K562 (cell line): ENCODE measurements at regions not wholly inside any gene's neighbourhood (a gene's known extent, or its start where the extent isn't known, plus 50 kb on each side); places are given as distances from the start of the nearest gene placed in this dataset.

Experiments used
- ATAC-seq: fragments of 200-7000 bp; cut with Tn5 transposase; 3 replicates; pipeline ENCODE4 v1.9.1; 2020; ENCODE audit warnings: moderate library complexity
- BruUV-seq: library from RNA; stranded (reverse); fragments of 400-500 nt; replicated peaks from 2 replicates; lab custom pipeline; 2021; lab: Mats Ljungman, UMichigan
- CTCF ChIA-PET: fragments of 300-600 bp; formaldehyde crosslinking; extraction: SDS; loops from one replicate; lab custom pipeline; 2021; ENCODE audit warnings: low intra/inter-chr PET ratio; lab: Yijun Ruan, JAX
- POLR2A ChIA-PET: fragments of 300-600, 350-650 bp; sonication (Branson Sonifier 250); formaldehyde crosslinking; extraction: SDS; loops from one replicate; lab custom pipeline; 2021; ENCODE audit warnings: antibody characterized with exemption, inconsistent platforms; lab: Yijun Ruan, JAX
- DNase-seq, 4 experiments: peaks; one replicate each; pipeline versions ENCODE4 v3.0.0 to v3.0.0-alpha.2; 2011 to 2018; ENCODE audit warnings: low spot score in 3 of 4, mixed read lengths in 3 of 4; ENCODE audit errors: extremely low read depth in 1 of 4
- FAIRE-seq: peaks from 2 replicates; lab custom pipeline; 2011; peaks lifted over from hg19 to GRCh38; lab: Jason Lieb, UNC
- H2AFZ ChIP-seq: 2 replicates; pipeline ENCODE4 v1.6.0; 2011; ENCODE audit warnings: low read depth, low read length, control low read depth, inconsistent platforms
- H3K27ac ChIP-seq: fragments of 200-600 bp; 3 replicates; pipeline ENCODE4 v1.8.0; 2011; ENCODE audit warnings: low read depth, mild to moderate bottlenecking, control low read depth, inconsistent platforms, low read length, moderate library complexity, mixed read lengths; ENCODE audit errors: extremely low read depth
- H3K27me3 ChIP-seq, 2 experiments: fragments of 300-600 bp in 1 of 2; 2 replicates in 1 of 2; 3 replicates in 1 of 2; pipeline versions ENCODE4 v1.6.0 to v1.8.0; 2011; ENCODE audit warnings: inconsistent platforms in 2 of 2, low read length in 2 of 2, mild to moderate bottlenecking in 1 of 2, mixed read lengths in 1 of 2, moderate library complexity in 1 of 2; ENCODE audit not compliant: control insufficient read depth in 2 of 2, insufficient read depth in 2 of 2
- H3K36me3 ChIP-seq: fragments of 300-600 bp; 3 replicates; pipeline ENCODE4 v1.8.0; 2011; ENCODE audit warnings: mild to moderate bottlenecking, low read length, inconsistent platforms; ENCODE audit not compliant: control insufficient read depth, insufficient read depth
- H3K4me1 ChIP-seq, 2 experiments: fragments of 200-600 bp in 1 of 2; replicated peaks in 1 of 2; 2 replicates in 1 of 2; 3 replicates in 1 of 2; pipeline versions ENCODE4 v1.5.1 to v1.8.0; 2011; ENCODE audit warnings: inconsistent platforms in 2 of 2, low read length in 2 of 2, mild to moderate bottlenecking in 1 of 2, mixed read lengths in 1 of 2, moderate library complexity in 1 of 2; ENCODE audit not compliant: control insufficient read depth in 2 of 2, insufficient read depth in 2 of 2
- H3K4me2 ChIP-seq: 2 replicates; pipeline ENCODE4 v1.6.1; 2011; ENCODE audit warnings: low read length, control low read depth, inconsistent platforms, mixed read lengths; ENCODE audit not compliant: insufficient read depth
- H3K4me3 ChIP-seq: fragments of 200-600 bp; sonication (generic), shearing (Covaris generic); 2 replicates; pipeline ENCODE4 v1.5.1; 2016; ENCODE audit warnings: control low read depth, inconsistent platforms
- H3K79me2 ChIP-seq: fragments of 200-600 bp; 3 replicates; pipeline ENCODE4 v1.8.0; 2011; ENCODE audit warnings: low read length, inconsistent platforms; ENCODE audit not compliant: control insufficient read depth, insufficient read depth
- H3K9ac ChIP-seq, 2 experiments: 2 replicates each; pipeline versions ENCODE4 v1.6.0 to v1.6.1; 2011; ENCODE audit warnings: low read depth in 2 of 2, low read length in 2 of 2, control low read depth in 1 of 2, inconsistent platforms in 1 of 2, mild to moderate bottlenecking in 1 of 2, mixed read lengths in 1 of 2; ENCODE audit not compliant: insufficient read depth in 1 of 2
- H3K9me1 ChIP-seq: one replicate; pipeline ENCODE4 v1.6.0; 2011; ENCODE audit warnings: inconsistent platforms, mild to moderate bottlenecking, low read length, moderate library complexity; ENCODE audit not compliant: control insufficient read depth, insufficient read depth
- H3K9me3 ChIP-seq: replicated peaks from 2 replicates; pipeline ENCODE4 v1.5.1; 2011; ENCODE audit warnings: low read depth, low read length, inconsistent platforms; ENCODE audit not compliant: control insufficient read depth, insufficient read depth
- H4K20me1 ChIP-seq: replicated peaks from 2 replicates; pipeline ENCODE4 v1.6.1; 2011; ENCODE audit warnings: low read length, inconsistent platforms, mixed read lengths; ENCODE audit not compliant: control insufficient read depth, insufficient read depth
- GATAD2B ChIP-seq: fragments of 450-650 bp; IDR thresholded peaks from 2 replicates; pipeline ENCODE4 v1.6.1; 2017; ENCODE audit warnings: mild to moderate bottlenecking, borderline replicate concordance
- NCOA6 ChIP-seq: fragments of 450-650 bp; IDR thresholded peaks from 2 replicates; pipeline ENCODE4 v1.6.1; 2017; ENCODE audit warnings: mild to moderate bottlenecking
- ZNF354B ChIP-seq: fragments of 250-450 bp; sonication (Bioruptor Pico); IDR thresholded peaks from 2 replicates; pipeline ENCODE4 v1.4.0; 2020
- WGBS: fragments of 100-300 bp; shearing (Covaris generic); methylation state at CpG from one replicate; pipeline ENCODE4 v1.1.6; 2016; ENCODE audit warnings: low coverage, mixed read lengths; ENCODE audit not compliant: insufficient coverage; ENCODE audit errors: missing lambda C conversion rate; 5-methylcytosine and 5-hydroxymethylcytosine counted together
- in situ Hi-C: fragments of 300-500 bp; cut with MboI; formaldehyde crosslinking; loops from 4 replicates; pipeline ENCODE4 v1.15.0; 2018; ENCODE audit warnings: inconsistent platforms, mixed read lengths
- intact Hi-C: fragments of 100-400 bp; cut with micrococcal nuclease; formaldehyde crosslinking; loops from 2 replicates; pipeline ENCODE4 v1.14.2; 2022
- TF ChIP-seq, protein P1 (sequence below): fragments of 450-650 bp; IDR thresholded peaks from 2 replicates; pipeline ENCODE4 v1.6.1; 2016; ENCODE audit warnings: mild to moderate bottlenecking
- TF ChIP-seq, protein P2 (sequence below): sonication (generic); formaldehyde crosslinking; IDR thresholded peaks from 2 replicates; pipeline ENCODE4 v1.8.1; 2022; ENCODE audit warnings: missing genetic modification reagents

DNA sequence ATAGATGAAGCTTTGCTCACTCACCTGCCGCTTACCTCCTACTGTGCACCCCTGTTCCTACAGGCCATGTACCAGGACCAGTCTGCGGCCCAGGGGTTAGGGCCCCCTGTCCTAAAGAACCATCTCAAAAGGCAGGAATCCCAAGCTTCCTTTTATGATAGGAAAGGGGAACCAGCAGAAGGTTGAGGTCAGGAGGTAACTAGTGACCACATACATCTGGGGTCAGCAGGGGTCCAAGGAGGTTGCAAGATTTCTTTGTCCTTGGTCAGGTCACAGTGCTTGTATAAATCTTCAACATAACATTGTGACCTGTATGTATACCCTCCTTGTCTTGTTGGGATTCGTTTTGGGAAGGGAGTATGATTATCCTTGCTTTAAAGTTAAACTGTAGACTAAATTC, 73.8 kb downstream of the OAT start:
- no peak overlapping the region for H3K27ac ChIP-seq
- H2AFZ ChIP-seq = no peak overlapping the region
- no peak overlapping the region for H3K4me3 ChIP-seq
- peaks cover 0 to 7% of the 10 kb centered on the region in 2 experiments; a peak in 2 of 5 replicates for H3K4me1 ChIP-seq
- H3K9me1 ChIP-seq = no peaks in the 10 kb centered on the region
- no peak overlapping the region for H3K9ac ChIP-seq
- ATAC-seq (no peak), FAIRE-seq (no peak), DNase-seq (no peak)
- H3K36me3 ChIP-seq = no peaks in the 10 kb centered on the region
- H3K4me2 ChIP-seq = no peak overlapping the region
- ChIA-PET CTCF (no interaction called here), POLR2A (interaction anchor here (0.6 kb wide), 1 partner anchor 10 kb away, joined by 4 read pairs; no protein-coding TSS in a partner anchor)
- TF ChIP-seq, protein P1, sequence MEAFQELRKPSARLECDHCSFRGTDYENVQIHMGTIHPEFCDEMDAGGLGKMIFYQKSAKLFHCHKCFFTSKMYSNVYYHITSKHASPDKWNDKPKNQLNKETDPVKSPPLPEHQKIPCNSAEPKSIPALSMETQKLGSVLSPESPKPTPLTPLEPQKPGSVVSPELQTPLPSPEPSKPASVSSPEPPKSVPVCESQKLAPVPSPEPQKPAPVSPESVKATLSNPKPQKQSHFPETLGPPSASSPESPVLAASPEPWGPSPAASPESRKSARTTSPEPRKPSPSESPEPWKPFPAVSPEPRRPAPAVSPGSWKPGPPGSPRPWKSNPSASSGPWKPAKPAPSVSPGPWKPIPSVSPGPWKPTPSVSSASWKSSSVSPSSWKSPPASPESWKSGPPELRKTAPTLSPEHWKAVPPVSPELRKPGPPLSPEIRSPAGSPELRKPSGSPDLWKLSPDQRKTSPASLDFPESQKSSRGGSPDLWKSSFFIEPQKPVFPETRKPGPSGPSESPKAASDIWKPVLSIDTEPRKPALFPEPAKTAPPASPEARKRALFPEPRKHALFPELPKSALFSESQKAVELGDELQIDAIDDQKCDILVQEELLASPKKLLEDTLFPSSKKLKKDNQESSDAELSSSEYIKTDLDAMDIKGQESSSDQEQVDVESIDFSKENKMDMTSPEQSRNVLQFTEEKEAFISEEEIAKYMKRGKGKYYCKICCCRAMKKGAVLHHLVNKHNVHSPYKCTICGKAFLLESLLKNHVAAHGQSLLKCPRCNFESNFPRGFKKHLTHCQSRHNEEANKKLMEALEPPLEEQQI = no peak
- TF ChIP-seq GATAD2B (no peak), NCOA6 (no peak), ZNF354B (CRISPR knock-in tag) (no peak)
- TF ChIP-seq, protein P2, sequence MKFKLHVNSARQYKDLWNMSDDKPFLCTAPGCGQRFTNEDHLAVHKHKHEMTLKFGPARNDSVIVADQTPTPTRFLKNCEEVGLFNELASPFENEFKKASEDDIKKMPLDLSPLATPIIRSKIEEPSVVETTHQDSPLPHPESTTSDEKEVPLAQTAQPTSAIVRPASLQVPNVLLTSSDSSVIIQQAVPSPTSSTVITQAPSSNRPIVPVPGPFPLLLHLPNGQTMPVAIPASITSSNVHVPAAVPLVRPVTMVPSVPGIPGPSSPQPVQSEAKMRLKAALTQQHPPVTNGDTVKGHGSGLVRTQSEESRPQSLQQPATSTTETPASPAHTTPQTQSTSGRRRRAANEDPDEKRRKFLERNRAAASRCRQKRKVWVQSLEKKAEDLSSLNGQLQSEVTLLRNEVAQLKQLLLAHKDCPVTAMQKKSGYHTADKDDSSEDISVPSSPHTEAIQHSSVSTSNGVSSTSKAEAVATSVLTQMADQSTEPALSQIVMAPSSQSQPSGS (CRISPR knock-in tag) = no peak
- BruUV-seq = no TSS peak
- H3K9me3 ChIP-seq = no peaks in the 10 kb centered on the region
- H4K20me1 ChIP-seq = no peaks in the 10 kb centered on the region
- intact Hi-C loops = no loop called here
- in situ Hi-C loops = no loop called here
- H3K79me2 ChIP-seq = no peaks in the 10 kb centered on the region
- 0% methylated on average over 2 of the region's 3 CpGs for WGBS
- H3K27me3 ChIP-seq = peaks cover 0 to 71% of the 10 kb centered on the region in 2 experiments; a peak in 4 of 5 replicates
